ENCODE measurements at regions not wholly inside any gene's neighbourhood (a gene's known extent, or its start where the extent isn't known, plus 50 kb on each side); places are given as distances from the start of the nearest gene placed in this dataset.

DNA sequence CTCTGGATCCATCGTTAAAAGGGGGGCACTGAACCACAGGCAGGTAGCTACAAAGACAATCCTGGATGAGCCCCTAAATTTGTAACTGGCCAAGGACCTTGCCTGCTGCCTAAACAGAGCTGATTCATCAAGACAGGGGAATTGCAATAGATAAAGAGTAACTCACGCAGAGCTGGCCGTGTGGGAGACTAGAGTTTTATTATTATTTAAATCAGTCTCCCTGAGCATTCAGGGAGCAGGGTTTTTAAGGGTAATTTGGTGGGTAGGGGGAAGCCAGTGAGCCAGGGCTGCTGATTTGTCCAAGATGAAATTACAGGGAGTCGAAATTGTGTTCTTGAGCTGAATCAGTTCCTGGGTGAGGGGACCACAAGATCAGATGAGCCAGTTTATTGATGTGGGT lies 885.1 kb upstream of the CADM2 start:
- Histone ChIP-seq H4K8ac (replicated peaks; ENCODE audit: insufficient read length, low read depth, low read length) (no peak overlapping the region), H2AFZ (ENCODE audit: low read length) (no peak overlapping the region), H4K5ac (ENCODE audit: insufficient read length, low read depth, low read length) (no peak overlapping the region), H4K91ac (ENCODE audit: insufficient read length, low read depth, low read length) (no peak overlapping the region), H3K4ac (ENCODE audit: low read depth, low read length) (no peak overlapping the region), H3K4me2 (ENCODE audit: insufficient read depth, insufficient read length, low read length) (no peak overlapping the region), H3K4me1 (ENCODE audit: insufficient read depth, low read length) (no peaks in the 10 kb centered on the region), H3K27ac (ENCODE audit: insufficient read length, low read depth, low read length) (no peak overlapping the region), H2BK20ac (ENCODE audit: low read depth, low read length, poor library complexity, severe bottlenecking) (no peak overlapping the region), H3K56ac (ENCODE audit: insufficient read length, low read depth, low read length) (no peak overlapping the region), H2AK5ac (ENCODE audit: insufficient read length, low read length) (no peak overlapping the region), H2BK12ac (ENCODE audit: insufficient read length, low read depth, low read length) (no peak overlapping the region), H3K18ac (ENCODE audit: insufficient read length, low read depth, low read length) (no peak overlapping the region), H3K79me1 (ENCODE audit: insufficient read depth, low read depth, low read length, poor library complexity, severe bottlenecking) (no peaks in the 10 kb centered on the region), H3K23me2 (ENCODE audit: insufficient read length, low read depth, low read length, poor library complexity, severe bottlenecking) (no peaks in the 10 kb centered on the region), H3K9ac (ENCODE audit: extremely low read depth, insufficient read length, low read length) (no peak overlapping the region), H3K27me3 (ENCODE audit: insufficient read depth, low read length) (no peaks in the 10 kb centered on the region), H3K79me2 (ENCODE audit: insufficient read depth, low read length) (no peaks in the 10 kb centered on the region), H3T11ph (ENCODE audit: low read length) (no peak overlapping the region), H3K23ac (ENCODE audit: insufficient read length, low read depth, low read length) (no peak overlapping the region), H3K9me3 (ENCODE audit: control insufficient read depth, low read depth, low read length) (peaks cover 16% of the 10 kb centered on the region), H2BK15ac (ENCODE audit: low read depth, low read length) (no peak overlapping the region), H4K20me1 (ENCODE audit: control insufficient read depth, insufficient read depth, insufficient read length) (no peaks in the 10 kb centered on the region), H2BK5ac (ENCODE audit: insufficient read length, low read length) (no peak overlapping the region), H3K14ac (ENCODE audit: insufficient read depth, low read length) (no peak overlapping the region), H2BK120ac (ENCODE audit: low read depth, low read length, poor library complexity, severe bottlenecking) (no peak overlapping the region)
- WGBS (ENCODE audit: extremely low coverage, insufficient read length, low lambda C conversion rate) = no CpG with 5 or more reads among the region's 4 CpGs
- DNase-seq = no peak
- Mint-ChIP-seq H3K4me1 (peaks cover 9 to 50% of the 10 kb centered on the region in 2 experiments), H3K4me3 (peak overlapping the region in 1 of 2 experiments; percentile 4; a peak in 1 of 5 replicates), H3K9me3 (peaks cover 19 to 26% of the 10 kb centered on the region in 2 experiments), H3K27ac (peak overlapping the region in 1 of 3 experiments; percentile 55; a peak in 2 of 7 replicates), H3K36me3 (ENCODE audit: insufficient read depth in 1 of 3, low read depth in 3 of 3) (peaks cover 3 to 36% (median 9%) of the 10 kb centered on the region in 3 experiments), H3K27me3 (ENCODE audit: low read depth) (peaks cover 6% of the 10 kb centered on the region)
- TF ChIP-seq, protein P1, sequence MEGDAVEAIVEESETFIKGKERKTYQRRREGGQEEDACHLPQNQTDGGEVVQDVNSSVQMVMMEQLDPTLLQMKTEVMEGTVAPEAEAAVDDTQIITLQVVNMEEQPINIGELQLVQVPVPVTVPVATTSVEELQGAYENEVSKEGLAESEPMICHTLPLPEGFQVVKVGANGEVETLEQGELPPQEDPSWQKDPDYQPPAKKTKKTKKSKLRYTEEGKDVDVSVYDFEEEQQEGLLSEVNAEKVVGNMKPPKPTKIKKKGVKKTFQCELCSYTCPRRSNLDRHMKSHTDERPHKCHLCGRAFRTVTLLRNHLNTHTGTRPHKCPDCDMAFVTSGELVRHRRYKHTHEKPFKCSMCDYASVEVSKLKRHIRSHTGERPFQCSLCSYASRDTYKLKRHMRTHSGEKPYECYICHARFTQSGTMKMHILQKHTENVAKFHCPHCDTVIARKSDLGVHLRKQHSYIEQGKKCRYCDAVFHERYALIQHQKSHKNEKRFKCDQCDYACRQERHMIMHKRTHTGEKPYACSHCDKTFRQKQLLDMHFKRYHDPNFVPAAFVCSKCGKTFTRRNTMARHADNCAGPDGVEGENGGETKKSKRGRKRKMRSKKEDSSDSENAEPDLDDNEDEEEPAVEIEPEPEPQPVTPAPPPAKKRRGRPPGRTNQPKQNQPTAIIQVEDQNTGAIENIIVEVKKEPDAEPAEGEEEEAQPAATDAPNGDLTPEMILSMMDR (conservative IDR thresholded peaks at IDR 0.05) = no peak
